ENCODE measurements at regions not wholly inside any gene's neighbourhood (a gene's known extent, or its start where the extent isn't known, plus 50 kb on each side); places are given as distances from the start of the nearest gene placed in this dataset.

DNA sequence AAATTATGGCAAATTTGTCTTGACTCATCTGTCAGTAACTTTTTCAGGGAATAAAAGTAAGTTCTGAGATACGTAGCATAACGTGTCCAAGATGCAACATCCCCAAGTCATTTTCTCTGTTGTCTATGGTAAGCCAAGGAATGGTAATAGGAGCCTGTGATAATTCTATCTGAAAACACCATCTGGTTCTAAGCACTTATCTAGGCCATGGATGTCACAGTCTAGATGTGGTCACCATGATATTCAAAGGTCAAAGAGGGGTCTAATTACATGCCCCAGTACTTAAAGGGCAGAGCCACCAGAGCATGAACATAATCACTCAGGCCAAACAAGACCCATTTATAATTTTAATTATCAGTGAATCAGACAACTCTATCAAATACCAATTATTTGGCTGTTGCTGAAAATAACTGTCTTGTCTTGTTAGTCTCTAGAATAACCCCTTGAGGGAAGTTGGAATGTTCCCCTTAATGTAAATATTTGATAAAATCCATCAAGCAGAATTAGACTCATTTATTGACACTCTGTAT, 225.1 kb upstream of the MPPED2 start:
- Histone ChIP-seq H3K79me2 (ENCODE audit: low read length) (no peaks in the 10 kb centered on the region), H3K4me1 (ENCODE audit: low read length) (no peaks in the 10 kb centered on the region), H3K9me3 (replicated peaks; ENCODE audit: insufficient read depth, low read length) (no peaks in the 10 kb centered on the region), H3K36me3 (replicated peaks; ENCODE audit: insufficient read depth, low read length) (no peaks in the 10 kb centered on the region), H3K4me3 (ENCODE audit: low read length) (no peak overlapping the region), H3K27me3 (replicated peaks; ENCODE audit: insufficient read depth, low read length) (no peaks in the 10 kb centered on the region), H3K4me2 (ENCODE audit: low read depth, low read length) (no peak overlapping the region), H3K9ac (ENCODE audit: low read length) (no peak overlapping the region), H2AFZ (ENCODE audit: low read length) (no peak overlapping the region), H3K9me2 (replicated peaks; ENCODE audit: insufficient read depth, low read length) (no peaks in the 10 kb centered on the region), H3K27ac (ENCODE audit: low read length) (no peak overlapping the region), H3F3A (ENCODE audit: insufficient read depth, low read length) (no peaks in the 10 kb centered on the region), H4K20me1 (ENCODE audit: insufficient read depth, low read length) (no peaks in the 10 kb centered on the region)
- TF ChIP-seq, protein P1, sequence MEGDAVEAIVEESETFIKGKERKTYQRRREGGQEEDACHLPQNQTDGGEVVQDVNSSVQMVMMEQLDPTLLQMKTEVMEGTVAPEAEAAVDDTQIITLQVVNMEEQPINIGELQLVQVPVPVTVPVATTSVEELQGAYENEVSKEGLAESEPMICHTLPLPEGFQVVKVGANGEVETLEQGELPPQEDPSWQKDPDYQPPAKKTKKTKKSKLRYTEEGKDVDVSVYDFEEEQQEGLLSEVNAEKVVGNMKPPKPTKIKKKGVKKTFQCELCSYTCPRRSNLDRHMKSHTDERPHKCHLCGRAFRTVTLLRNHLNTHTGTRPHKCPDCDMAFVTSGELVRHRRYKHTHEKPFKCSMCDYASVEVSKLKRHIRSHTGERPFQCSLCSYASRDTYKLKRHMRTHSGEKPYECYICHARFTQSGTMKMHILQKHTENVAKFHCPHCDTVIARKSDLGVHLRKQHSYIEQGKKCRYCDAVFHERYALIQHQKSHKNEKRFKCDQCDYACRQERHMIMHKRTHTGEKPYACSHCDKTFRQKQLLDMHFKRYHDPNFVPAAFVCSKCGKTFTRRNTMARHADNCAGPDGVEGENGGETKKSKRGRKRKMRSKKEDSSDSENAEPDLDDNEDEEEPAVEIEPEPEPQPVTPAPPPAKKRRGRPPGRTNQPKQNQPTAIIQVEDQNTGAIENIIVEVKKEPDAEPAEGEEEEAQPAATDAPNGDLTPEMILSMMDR (IDR thresholded peaks at IDR 0.05; ENCODE audit: low read length), result no peak
- TF ChIP-seq EZH2phosphoT487 (IDR thresholded peaks at IDR 0.05; ENCODE audit: low read length) (no peak), EZH2 (optimal IDR thresholded peaks at IDR 0.05; ENCODE audit: low read depth, low read length) (no peak)
- DNase-seq, result no peak

DNA sequence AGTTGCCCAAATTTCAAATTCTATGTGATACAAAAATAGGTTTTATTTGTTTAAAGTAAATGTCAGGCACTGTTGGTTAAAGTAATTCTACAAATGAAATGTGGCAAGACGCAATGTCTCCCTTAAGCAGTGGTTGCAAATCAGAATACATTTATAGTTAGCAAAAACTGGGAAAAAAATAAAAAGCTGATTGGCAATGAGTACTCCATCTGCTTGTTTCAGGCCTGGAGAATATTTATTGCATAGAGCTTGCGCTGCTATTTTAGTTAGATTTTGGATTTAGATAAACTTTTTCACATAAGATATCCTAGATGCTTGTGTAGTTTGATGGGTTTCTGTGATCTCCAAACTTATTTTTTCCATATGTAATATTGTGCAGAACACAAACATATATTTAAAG, 224.0 kb upstream of the MPPED2 start:
- no peaks in the 10 kb centered on the region for H3K79me2 ChIP-seq (ENCODE audit: low read length)
- H3K4me3 ChIP-seq (ENCODE audit: low read length), result no peak overlapping the region
- no peak overlapping the region for H2AFZ ChIP-seq (ENCODE audit: low read length)
- no peaks in the 10 kb centered on the region for H3K4me1 ChIP-seq (ENCODE audit: low read length)
- H3K27ac ChIP-seq (ENCODE audit: low read length), result no peak overlapping the region
- H3K27me3 ChIP-seq (replicated peaks; ENCODE audit: insufficient read depth, low read length), result no peaks in the 10 kb centered on the region
- no peaks in the 10 kb centered on the region for H3K9me3 ChIP-seq (replicated peaks; ENCODE audit: insufficient read depth, low read length)
- no peaks in the 10 kb centered on the region for H3K36me3 ChIP-seq (replicated peaks; ENCODE audit: insufficient read depth, low read length)
- TF ChIP-seq, protein P1 (IDR thresholded peaks at IDR 0.05; ENCODE audit: low read length), result no peak
- TF ChIP-seq EZH2phosphoT487 (IDR thresholded peaks at IDR 0.05; ENCODE audit: low read length), result no peak
- no peak for TF ChIP-seq EZH2 (optimal IDR thresholded peaks at IDR 0.05; ENCODE audit: low read depth, low read length)
- H4K20me1 ChIP-seq (ENCODE audit: insufficient read depth, low read length), result no peaks in the 10 kb centered on the region
- H3K9me2 ChIP-seq (replicated peaks; ENCODE audit: insufficient read depth, low read length), result no peaks in the 10 kb centered on the region
- H3F3A ChIP-seq (ENCODE audit: insufficient read depth, low read length), result no peaks in the 10 kb centered on the region
- DNase-seq, result no peak
- H3K9ac ChIP-seq (ENCODE audit: low read length), result no peak overlapping the region
- H3K4me2 ChIP-seq (ENCODE audit: low read depth, low read length), result no peak overlapping the region

DNA sequence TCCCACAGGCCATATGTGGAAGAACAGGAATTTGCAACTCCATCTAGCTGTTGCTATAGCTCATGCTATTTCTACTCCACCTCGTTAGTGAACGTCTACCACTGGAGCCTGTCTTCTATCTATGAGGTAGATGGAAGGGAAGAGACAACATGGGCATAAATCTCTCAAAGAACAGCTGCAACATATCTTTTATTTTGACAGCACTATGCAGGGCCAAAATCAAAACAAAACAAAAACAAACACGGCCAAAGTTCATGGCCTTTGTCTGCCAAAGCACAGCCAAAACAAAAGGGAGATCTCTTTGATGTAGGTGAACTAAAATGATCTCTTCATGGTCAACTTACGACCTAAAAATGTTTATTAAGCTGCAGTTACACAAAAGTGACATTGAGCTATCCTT, 215.2 kb upstream of the MPPED2 start:
- no peaks in the 10 kb centered on the region for H3K36me3 ChIP-seq (replicated peaks; ENCODE audit: insufficient read depth, low read length)
- H3K4me3 ChIP-seq (ENCODE audit: low read length), result no peak overlapping the region
- TF ChIP-seq EZH2 (optimal IDR thresholded peaks at IDR 0.05; ENCODE audit: low read depth, low read length), result no peak
- TF ChIP-seq, protein P1 (IDR thresholded peaks at IDR 0.05; ENCODE audit: low read length), result no peak
- TF ChIP-seq EZH2phosphoT487 (IDR thresholded peaks at IDR 0.05; ENCODE audit: low read length), result no peak
- H4K20me1 ChIP-seq (ENCODE audit: insufficient read depth, low read length), result no peaks in the 10 kb centered on the region
- no peaks in the 10 kb centered on the region for H3K79me2 ChIP-seq (ENCODE audit: low read length)
- H3K9me3 ChIP-seq (replicated peaks; ENCODE audit: insufficient read depth, low read length), result no peaks in the 10 kb centered on the region
- H3F3A ChIP-seq (ENCODE audit: insufficient read depth, low read length), result no peaks in the 10 kb centered on the region
- no peaks in the 10 kb centered on the region for H3K9me2 ChIP-seq (replicated peaks; ENCODE audit: insufficient read depth, low read length)
- H3K27ac ChIP-seq (ENCODE audit: low read length), result no peak overlapping the region
- H3K9ac ChIP-seq (ENCODE audit: low read length), result no peak overlapping the region
- no peaks in the 10 kb centered on the region for H3K4me1 ChIP-seq (ENCODE audit: low read length)
- no peak overlapping the region for H3K4me2 ChIP-seq (ENCODE audit: low read depth, low read length)
- H3K27me3 ChIP-seq (replicated peaks; ENCODE audit: insufficient read depth, low read length), result no peaks in the 10 kb centered on the region
- no peak for DNase-seq
- H2AFZ ChIP-seq (ENCODE audit: low read length), result no peak overlapping the region

Measured in MM.1S (cell line).